Cardiac fibroblast (primary cell): ENCODE measurements at regions not wholly inside any gene's neighbourhood (a gene's known extent, or its start where the extent isn't known, plus 50 kb on each side); places are given as distances from the start of the nearest gene placed in this dataset.

Experiments used
- DNase-seq, 2 donors: peaks; one replicate each; pipeline versions ENCODE4 v3.0.0 to v3.0.0-alpha.2; 2010; ENCODE audit warnings: low read depth in 2 of 2
- H3K4me3 ChIP-seq, 2 donors: replicated peaks in 1 of 2; 1 replicate in 1 of 2; 2 replicates in 1 of 2; pipeline ENCODE4 v1.5.1; 2011; ENCODE audit warnings: low read depth in 2 of 2, low read length in 2 of 2, mild to moderate bottlenecking in 2 of 2, moderate library complexity in 1 of 2
- CTCF ChIP-seq: IDR thresholded peaks from one replicate; pipeline ENCODE4 v1.5.1; 2011; ENCODE audit warnings: low read depth, mild to moderate bottlenecking, low read length, inconsistent platforms

DNA sequence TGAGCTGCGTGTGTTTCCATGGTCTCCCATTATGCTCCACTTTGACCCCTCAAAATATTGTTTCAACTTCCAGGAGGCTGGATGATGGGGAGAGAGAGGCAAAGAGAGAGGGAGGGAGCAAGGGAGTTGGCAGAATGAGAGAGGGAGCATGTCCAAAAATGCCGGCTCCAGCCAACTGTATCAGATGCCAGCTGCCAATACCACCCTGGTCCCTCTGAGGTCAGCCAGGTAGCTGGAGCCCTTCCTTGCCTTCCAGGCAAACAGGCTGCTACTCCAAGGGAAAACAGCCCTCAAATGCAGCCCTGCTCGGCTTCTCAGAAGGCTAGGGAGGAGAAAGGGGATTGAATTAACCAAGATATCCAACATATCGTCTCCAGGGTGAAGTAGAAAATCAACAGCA lies 440.0 kb downstream of the TSHZ3 start:
- no peak for DNase-seq
- H3K4me3 ChIP-seq: no peak overlapping the region
- TF ChIP-seq CTCF: no peak

DNA sequence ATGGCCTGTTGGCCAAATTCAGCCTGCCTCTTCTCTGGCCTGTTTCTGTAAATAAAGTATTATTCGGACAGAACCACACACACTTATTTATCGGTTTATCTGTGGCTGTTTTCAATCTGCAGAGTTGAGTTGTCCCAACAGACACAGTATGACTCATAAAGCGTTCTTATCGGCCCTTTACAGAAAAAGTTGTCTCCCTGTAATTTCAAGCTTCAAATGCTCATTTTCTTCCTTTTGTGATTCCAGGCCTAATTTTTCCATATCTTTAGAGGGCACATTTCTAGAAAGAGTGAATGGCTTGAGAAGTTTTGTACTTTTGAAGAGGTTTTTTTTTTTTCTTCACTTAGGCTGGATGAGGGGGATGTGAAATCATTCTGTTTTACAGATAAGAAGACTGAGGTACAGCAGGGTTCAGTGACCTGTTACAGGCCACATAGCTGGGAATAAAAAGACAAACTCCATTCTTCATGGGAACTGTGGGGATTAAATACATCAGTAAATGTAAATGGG lies 440.9 kb downstream of the TSHZ3 start:
- DNase-seq: no peak
- H3K4me3 ChIP-seq: no peak overlapping the region
- TF ChIP-seq CTCF: no peak

GRCh38 chr19:30906871-30907270 lies 442.4 kb downstream of the TSHZ3 start:
- TF ChIP-seq CTCF: no peak
- H3K4me3 ChIP-seq: no peak overlapping the region
- DNase-seq: no peak

DNA sequence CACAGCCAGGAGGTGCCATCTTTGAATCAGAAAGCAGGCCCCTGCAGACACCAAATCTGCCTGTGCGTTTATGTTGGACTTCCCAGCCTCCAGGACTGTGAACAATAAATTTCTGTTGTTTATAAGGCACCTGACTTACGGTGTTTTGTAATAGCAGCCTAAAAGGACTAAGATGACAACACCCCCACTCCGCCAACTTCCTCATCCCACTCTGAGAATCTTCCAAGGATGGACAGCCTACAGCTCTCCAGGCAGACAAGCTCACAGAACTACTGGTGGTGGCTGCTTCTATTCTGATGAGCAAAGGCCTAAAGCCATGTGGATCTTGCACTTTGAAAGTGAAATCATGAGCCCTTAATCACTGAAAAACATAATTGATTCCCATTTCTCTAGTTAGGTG lies 449.2 kb downstream of the TSHZ3 start:
- no peak overlapping the region for H3K4me3 ChIP-seq
- no peak for TF ChIP-seq CTCF
- no peak for DNase-seq

DNA sequence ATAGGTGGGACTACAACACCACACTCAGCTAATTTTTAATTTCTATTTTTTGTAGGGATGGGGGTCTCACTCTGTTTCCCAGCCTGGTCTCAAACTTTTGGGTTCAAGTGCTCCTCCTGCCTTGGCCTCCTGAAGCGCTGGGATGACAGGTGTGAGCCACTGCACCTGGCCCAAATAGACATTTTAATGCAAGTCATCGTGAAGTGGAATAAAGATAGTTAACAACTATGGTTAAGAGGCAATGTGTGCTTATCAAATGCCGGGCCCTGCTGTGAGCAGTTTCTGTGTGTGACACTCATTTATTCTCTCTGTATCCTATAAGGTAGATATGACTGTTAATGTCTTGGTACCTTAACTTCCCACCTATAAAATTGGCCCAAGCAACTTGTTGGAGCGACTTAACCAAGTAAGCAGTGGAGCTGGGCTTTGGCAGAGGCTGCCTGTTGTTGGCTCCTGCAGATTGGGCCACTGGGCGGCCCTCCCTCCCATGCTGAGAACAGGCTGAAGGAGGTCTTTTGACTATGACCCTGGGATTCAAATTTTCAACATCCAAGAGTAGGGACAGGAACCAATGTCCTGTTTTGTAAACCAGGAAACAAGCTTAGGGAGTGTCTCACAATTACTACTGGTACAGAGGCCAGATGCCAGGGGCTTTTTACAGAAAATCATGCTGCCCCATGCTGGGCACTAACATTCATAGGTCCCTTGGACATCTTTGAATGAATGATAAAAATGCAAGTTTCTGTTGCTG lies 450.7 kb downstream of the TSHZ3 start:
- no peak overlapping the region for H3K4me3 ChIP-seq
- no peak for DNase-seq
- TF ChIP-seq CTCF: no peak

GRCh38 chr19:30897553-30897952 lies 451.7 kb downstream of the TSHZ3 start:
- no peak for DNase-seq
- no peak for TF ChIP-seq CTCF
- no peak overlapping the region for H3K4me3 ChIP-seq

DNA sequence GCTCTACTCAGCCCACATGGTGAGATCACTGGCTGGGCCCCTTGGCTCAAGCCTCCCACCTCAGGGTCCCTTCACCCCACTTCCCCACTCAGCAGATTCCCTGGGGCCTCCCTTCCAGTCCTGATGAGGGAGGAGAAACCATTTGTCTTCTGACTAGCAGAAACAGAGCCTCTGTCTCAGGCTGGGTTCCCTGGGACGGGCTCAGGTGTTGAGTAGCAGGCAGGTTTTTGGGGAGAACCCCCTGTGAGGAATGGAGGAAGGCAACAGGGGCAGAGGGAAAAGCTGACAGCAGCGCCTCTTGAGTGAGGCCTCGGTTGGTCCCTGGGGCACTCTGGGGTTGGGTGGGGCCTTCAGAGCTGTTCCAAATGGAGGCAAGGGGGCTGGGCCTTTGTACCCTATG lies 452.2 kb downstream of the TSHZ3 start:
- no peak for DNase-seq
- no peak for TF ChIP-seq CTCF
- no peak overlapping the region for H3K4me3 ChIP-seq
